GM18507 (cell line): ENCODE measurements at regions not wholly inside any gene's neighbourhood (a gene's known extent, or its start where the extent isn't known, plus 50 kb on each side); places are given as distances from the start of the nearest gene placed in this dataset.
"Not testable (repeated sequence)": the region's sequence is repeated elsewhere in the genome, so short reads cannot be mapped to it uniquely, and the experiment has no call there.

Experiments used
- DNase-seq: peaks from one replicate; pipeline ENCODE4 v3.0.0; 2011; ENCODE audit warnings: low read depth; ENCODE audit not compliant: insufficient read length; ENCODE audit errors: extremely low spot score
- FAIRE-seq: peaks from 2 replicates; lab custom pipeline; 2011; peaks lifted over from hg19 to GRCh38; lab: Jason Lieb, UNC

DNA sequence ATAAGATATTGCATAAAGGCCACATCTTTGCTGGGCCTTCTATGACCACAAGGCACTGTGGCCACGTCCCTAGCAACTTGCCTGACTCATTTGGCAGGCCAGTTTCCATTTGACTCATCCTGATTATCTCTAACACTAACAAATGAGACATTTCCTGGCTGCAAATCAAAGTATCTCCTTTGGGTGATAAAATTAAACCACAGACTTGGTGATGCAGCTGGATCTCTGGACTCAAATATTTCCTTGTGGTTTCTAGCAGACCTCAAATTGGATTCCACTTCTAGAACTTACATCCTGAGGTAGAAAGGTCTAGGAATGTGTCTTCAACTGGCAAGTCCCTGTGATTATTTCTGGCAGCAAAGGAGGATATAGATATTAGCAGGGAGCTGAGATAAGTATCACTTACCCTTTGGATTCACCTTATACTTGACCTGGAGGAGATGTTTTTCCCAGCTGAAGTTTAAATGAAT lies 167.9 kb upstream of the NXPH2 start:
- no peak for DNase-seq
- FAIRE-seq = no peak

DNA sequence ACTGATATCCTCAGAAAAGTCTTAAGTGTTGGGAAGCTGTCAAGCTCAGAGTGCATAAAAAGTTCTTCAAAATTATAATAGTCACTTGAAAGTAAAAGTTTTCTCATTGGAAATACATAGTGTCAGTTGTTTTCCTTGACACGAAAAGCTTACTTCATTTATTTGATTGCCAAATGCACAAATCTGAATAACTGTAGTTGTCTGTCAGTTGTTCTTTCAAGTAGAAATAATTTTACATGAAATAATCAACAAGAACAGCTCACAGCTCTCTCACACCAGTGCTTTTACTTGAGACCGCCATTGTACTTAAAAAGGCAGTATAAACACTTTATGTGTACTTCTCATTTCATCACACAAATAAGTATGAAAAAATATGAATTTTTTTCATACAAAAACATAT lies 163.3 kb upstream of the NXPH2 start:
- DNase-seq (no peak), FAIRE-seq (no peak)

DNA sequence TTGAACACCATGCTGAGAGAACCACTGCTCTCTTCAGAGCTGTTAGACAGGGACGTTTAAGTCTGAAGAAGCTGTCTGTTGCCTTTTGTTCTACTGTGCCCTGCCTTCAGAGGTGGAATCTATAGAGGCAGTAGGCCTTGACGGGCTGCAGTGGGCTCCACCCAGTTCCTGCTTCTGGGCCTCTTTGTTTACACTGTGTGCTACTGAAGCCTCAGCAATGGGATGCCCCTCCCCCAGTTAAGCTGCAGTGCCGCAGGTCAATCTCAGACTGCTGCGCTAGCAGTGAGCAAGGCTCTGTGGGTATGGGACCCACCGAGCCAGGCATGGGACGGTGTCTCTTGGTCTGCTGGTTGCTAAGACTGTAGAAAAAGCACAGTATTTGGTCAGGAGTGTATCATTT lies 162.3 kb upstream of the NXPH2 start:
- FAIRE-seq = no peak

DNA sequence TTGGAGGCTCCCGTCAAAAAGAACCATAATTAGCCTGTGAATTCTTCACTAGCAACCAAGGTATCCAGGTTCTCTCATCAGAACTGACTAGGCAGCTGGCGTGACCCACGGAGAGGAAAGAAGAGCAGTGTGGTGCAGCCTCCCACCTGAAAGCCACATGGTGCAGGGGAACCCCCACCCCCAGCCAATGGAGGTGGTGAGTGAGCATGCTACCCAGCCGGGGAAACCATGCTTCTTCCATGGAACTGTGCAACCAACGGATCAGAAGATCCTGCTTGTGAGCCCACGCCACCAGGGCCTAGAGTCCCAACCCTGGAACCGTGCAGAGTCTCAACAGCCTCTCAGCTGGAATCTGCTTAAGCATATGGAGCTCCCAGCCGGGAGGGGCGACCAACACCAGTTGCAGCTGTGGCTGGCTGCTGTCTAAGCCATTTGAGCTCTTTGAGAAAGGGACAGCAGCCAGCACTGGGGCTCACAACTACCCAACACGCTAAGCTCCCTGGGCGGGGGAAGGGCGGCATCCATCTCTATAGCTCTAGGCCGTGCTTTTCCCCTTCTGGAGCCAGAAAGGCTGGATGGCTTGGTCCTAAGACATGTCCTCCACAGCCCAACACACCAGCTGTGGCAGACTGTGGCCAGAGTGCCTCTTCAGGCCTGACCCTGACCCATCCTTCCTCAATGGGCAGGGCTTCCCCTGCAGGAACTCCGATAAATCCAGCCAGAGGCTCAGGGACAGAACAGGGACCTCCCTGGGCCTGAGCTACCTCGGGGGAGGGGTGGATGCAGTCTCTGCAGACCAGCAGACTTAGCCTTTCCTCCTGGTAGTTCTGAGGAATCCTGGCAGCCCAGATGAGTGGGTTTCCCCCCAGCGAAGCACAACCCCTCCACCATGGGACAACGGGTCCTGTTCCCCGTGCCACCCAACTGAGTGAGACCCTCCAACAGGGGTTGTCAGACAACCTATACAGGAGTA lies 151.4 kb upstream of the NXPH2 start:
- FAIRE-seq (no peak), DNase-seq (no peak)

More for the DNA sequence above, 162.3 kb upstream of the NXPH2 start:
- DNase-seq = no peak

DNA sequence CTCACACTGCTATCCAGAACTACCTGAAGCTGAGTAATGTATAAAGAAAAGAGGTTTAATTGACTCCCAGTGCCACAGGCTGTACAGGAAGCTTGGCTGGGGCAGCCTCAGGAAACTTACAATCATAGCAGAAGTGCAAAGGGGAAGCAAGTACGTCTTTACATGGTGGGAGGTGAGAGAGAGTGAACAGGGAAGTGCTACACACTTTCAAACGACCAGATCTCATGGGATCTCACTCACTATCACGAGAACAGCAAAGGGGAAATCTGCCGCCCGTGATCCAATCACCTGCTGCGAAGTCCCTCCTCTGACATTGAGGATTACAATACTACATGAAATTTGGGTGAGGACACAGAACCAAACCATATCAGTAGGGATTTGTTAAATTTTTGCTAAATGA lies 150.4 kb upstream of the NXPH2 start:
- FAIRE-seq (no peak), DNase-seq (no peak)

DNA sequence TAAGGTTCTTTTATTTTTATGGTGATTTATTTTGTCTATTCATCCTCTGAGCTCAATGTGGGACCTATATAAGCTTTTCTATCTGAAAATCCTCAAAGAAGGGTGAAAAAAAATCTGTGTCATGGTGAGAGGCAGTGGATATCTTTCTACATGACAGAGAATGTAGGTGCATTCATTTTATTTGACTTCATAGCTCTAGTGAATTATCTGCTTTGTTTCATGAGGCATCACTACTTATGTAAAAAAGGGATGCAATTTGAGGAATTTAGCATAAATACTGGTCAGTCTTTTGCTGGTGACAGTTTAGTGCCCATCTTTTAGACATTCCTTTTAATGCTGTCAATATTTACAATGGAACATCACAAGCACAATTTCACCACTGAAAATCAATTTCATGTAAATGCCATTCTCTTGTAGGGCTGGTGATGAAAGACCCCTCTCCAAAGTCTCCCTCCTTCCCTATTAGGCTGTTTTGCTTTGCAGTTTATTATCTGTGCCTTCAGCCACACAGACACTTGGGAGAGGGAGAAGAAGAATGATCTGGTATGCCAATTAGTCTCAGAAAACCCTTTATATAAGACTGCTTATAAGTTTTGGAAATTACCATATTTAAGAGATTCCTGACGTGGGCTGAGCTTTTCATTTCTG lies 148.3 kb upstream of the NXPH2 start:
- DNase-seq (no peak), FAIRE-seq (no peak)

DNA sequence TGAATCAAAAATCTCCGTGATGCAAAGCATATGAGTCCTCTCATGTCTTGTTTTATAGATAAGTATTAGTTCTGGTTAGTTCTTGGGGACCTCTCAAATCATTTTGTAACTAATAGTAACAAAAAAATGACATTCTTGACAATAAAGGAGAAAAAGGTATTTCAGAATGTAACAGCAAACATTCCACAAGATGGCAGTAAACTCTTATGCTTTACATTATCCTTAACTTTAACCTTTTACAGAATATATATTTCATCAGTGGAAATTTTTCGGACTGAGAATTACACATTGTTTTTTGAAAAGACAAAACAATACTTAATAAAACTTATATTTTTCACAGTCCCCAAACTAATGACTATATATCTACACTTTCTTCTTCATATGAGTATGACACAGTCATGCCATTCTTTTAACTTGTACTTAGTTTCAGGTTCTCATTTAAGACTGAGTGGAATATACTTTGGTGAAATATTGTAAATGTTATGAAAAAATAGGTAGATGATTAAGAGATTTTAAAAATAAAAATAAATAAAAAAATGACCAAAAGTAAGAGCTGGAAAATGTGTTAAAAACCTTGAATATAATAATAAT lies 142.9 kb upstream of the NXPH2 start:
- peak; percentile 38 for FAIRE-seq

DNA sequence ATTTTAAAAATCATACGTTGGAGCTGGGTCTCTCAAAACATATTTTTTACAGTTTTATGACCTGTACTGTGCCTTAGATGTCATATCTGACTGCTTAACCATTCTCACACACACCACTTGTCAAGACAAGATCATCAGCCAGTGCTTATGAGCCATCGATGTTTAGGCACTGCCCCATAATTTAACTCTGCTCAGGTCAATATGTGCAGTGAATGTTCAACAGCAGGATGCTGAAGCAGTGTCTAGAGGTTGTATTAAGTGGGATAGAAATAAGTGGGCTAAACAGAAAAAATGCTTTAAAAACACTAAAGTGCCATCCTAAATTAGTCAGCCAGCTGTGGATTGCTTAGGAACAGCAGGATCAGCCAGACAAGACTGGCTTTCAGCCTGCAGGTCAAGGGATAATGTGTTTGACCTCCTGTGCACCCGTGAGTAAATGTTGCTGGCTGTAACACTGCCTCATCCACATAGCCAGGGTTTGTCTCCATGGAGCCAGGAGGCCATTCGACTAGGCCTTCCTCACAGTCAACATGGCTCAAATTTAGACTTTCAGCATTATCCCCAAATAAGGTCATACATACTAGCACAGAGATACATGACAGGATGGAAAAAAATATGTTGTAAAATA lies 139.0 kb upstream of the NXPH2 start:
- DNase-seq (no peak), FAIRE-seq (no peak)

More for the DNA sequence above, 142.9 kb upstream of the NXPH2 start:
- no peak for DNase-seq

DNA sequence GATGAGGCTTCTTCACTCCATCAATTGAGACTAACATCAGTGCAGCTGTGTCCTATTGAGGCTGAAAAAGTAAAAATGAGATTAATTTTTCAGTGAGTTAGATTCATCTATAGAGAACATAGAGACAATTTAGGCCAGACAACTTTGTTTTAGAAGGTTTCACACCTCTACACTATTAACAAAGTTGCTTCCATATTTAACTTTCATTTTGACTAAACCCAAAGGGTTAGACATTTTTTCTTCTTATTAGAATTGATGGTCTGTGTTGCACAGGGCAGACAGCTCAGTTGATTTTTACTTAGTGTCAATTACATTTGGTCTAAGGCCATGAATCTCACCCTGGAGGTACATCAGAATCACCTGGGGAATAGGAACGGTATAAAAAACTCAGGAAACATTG lies 130.2 kb upstream of the NXPH2 start:
- DNase-seq (no peak), FAIRE-seq (no peak)

DNA sequence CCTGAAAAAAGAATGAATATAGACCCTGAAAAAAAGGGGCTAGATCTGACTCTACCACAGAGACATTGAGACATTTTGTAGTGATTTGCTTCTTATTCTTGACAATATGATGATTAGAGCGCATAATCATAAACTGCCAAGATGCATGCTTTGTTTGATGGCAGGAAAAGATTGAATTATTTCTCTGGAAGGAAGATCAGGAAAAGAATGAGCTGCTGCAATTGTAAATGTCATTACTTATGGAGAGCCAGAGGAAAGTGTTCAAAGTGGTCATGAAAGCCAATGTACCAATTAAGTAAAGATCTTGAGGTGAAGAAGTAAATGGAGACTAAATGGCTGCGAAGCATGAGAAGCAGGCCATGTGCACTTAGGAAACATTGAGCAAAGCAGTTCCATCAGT lies 126.4 kb upstream of the NXPH2 start:
- DNase-seq (no peak), FAIRE-seq (no peak)

DNA sequence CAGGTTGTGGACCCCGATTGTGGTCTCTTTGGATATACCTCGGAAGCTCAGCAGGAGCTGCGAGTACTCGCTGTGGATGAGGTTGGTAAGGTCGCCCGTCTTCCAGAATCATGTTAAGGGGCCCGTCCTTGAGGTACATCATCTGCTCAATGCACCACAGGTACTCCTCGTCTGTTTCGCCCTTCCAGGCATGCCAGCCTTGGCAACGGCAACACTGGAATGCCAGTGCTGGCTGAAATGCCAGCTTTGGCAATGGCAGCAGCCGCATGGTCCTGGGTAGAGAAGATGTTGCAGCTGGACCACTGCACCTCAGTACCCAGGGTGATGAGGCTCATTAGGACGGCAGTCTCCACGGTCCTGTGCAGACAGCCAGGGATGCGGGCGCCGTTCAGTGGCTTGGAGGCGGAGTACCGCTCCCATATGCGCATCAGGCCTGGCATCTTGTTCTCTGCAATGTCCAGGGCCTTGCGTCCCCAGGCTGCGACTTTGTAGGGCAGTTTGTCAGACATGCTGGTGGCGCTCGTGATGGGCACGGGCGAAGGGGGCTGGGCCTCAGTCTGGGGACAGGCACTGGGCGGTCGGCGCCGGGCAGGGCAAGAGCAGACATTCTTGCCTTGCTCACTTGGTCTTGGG lies 122.2 kb upstream of the NXPH2 start:
- no peak for FAIRE-seq
- DNase-seq = no peak

DNA sequence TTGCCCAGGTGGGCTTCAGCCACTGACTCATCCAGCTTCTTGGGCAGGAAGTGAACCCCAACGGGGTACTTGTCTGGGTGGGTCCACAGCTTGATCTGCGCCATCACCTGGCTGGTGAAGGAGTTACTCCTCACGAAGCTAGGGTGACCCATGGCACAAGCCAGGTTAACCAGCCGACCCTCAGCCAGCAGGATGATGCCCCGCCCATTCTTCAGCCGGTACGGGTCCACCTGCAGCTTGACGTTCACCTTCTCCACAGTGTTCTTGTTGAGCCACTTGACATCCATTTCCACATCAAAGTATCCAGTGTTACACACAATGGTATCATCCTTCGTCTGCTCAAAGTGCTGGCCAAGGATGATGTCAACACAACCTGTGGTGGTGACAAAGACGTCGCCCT lies 121.3 kb upstream of the NXPH2 start:
- no peak for DNase-seq
- FAIRE-seq = no peak

DNA sequence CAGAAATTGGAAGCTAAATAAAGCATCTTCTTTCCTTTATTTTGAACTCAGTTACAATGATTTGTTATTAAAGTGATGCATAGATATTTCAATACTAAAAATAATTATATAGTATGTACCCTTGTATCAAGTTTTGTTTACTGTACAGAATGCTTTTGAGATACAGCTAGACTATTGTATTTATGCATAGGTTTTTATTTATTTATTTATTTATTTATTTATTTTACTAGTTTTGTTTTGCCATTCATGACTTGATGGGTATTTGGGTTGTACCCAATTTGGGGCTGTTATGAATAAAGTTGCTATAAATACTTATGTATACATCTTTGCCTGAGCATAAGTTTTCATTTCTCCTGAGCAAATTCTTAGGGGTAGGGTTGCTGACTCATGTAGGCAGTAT lies 118.7 kb upstream of the NXPH2 start:
- DNase-seq = no peak
- no peak for FAIRE-seq

DNA sequence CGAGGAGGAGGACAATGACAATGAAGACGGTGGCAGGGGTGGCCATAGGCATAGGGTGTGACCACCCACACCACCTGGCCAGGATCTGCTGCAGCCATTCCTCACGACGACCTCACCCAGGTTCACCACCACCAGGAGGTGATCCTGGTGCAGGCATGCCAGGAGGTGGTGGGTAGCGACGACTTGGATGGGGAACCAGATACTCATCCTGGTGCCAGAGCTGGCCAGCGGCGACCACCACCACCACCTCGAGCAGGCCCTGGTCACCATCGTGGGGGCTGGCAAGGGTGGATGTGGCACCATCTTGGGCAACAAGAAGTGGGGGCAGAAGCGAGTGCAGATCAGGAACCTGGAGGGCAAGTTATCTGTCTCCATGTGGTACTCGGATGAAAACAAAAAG lies 117.1 kb upstream of the NXPH2 start:
- DNase-seq (no peak), FAIRE-seq (no peak)

DNA sequence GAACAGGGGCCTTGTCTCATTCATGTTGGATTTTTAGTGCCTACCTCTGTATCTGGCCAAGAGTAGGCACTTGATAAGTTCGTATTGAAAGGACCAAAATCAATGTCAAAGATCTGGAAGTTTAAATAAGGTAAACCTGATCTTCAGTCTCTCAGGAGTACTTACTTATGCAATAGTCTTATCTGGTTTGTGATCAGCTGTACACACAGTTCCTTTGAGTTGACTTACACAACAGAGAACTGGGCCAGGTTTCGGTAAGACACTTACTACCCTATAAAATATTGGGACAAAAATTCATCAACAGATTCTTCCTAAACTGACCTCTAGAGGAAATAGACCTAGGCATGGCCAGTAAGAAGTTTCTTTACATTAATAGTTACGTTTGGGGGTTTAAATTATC lies 113.6 kb upstream of the NXPH2 start:
- FAIRE-seq (no peak), DNase-seq (no peak)

DNA sequence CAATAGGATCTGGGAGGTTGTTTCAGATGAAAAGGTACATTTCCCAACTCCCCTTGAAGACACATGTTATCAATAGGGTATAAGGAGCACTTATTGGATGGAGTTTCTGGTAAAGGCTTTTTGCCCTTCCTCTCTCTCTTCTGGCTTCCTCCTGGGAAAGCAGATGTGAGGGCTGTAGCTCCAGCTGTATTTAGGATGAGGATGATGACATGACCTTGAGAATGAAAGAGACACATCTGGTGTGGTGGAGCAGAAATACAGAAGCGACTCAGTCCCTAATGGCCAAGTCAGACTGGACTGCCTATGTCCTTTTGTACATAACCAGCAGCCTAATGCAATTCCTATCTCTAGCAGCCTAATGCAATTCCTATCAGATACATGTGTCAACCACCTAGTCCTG lies 100.9 kb upstream of the NXPH2 start:
- DNase-seq (no peak), FAIRE-seq (no peak)

DNA sequence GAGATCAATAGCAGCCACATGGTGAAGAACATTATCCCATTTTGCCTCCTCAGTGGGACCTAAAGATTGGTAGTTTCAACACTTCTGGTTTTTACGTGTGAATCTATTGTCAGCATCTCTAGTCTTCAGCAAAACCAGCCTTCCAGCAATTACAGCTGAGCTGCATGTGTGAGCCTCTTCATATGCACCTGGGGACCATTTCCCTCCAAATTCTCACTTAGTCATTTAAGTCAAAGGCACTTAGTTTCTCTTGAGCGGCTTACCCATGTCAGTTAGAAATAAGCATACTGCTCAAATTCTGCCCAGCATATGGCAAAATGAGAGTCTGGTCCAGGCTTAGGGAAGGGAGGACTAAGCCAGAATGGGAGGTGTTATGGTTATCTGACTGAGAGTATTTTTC lies 99.7 kb upstream of the NXPH2 start:
- DNase-seq (no peak), FAIRE-seq (no peak)

DNA sequence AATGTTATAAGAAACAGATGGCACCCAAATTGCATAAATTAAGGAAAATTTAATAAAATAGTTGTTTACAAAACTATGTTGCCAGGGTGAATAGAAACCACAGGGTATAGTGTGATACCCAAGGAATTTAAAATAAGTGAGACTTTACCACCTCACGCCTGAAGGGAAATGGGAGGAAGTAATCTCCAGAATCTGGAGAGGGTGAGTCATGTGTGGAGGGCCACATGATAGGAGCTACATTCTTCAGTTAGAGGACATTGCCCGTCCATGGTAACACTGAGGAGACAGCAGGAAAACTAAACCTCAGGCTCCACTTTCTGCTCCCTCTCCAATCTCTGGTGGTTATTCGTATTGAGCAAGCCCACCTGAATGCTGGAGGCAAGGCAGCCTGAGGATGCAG lies 97.2 kb upstream of the NXPH2 start:
- no peak for DNase-seq
- FAIRE-seq = no peak

DNA sequence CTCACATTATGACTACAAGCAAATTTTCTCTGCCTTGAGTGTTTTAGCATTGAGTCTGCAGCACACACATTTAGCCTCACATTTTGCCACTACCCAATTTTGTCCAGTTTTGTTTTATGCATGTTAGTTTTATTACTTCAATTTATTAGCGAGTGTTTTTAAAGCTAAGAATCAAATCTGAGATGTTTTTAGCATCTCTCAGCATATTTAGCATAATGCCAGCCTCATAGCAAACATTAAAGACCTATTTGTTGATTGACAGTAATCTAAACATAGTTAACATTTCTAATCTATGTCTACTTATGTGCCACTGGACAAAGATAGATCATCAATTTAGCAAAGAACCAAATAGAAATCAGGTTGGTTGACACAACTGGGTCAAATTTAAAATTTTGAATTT lies 94.1 kb upstream of the NXPH2 start:
- DNase-seq = no peak
- no peak for FAIRE-seq

DNA sequence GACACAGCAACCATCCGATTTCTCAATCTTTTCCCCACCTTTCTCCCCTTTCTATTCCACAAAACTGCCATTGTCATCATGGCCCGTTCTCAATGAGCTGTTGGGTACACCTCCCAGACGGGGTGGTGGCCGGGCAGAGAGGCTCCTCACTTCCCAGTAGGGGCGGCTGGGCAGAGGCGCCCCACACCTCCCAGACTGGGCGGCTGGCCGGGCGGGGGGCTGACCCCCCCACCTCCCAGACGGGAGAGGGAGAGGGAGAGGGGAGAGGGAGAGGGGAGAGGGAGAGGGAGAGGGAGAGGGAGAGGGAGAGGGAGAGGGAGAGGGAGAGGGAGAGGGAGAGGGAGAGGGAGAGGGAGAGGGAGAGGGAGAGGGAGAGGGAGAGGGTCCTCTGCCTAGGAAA lies 91.9 kb upstream of the NXPH2 start:
- FAIRE-seq = not testable (repeated sequence)

More for the DNA sequence above, 91.9 kb upstream of the NXPH2 start:
- not testable (repeated sequence) for DNase-seq
